Lower leg skin (tissue), 4 donors: ENCODE measurements at regions not wholly inside any gene's neighbourhood (a gene's known extent, or its start where the extent isn't known, plus 50 kb on each side); places are given as distances from the start of the nearest gene placed in this dataset.

Experiments used
- DNase-seq, 2 donors: peaks; one replicate each; pipeline ENCODE4 v3.0.0-alpha.2; 2019; ENCODE audit warnings: low spot score in 2 of 2
- H3K4me3 ChIP-seq: fragments of 200-600 bp; sonication (generic); 2 replicates; pipeline ENCODE4 v1.5.1; 2017; ENCODE audit warnings: mild to moderate bottlenecking, low read depth; ENCODE audit not compliant: poor library complexity, severe bottlenecking
- POLR2A ChIP-seq, 2 donors: fragments of 450-650 bp; IDR thresholded peaks; one replicate each; pipeline ENCODE4 v1.6.1; 2016 to 2017; ENCODE audit warnings: antibody characterized with exemption in 2 of 2, mild to moderate bottlenecking in 1 of 2, moderate library complexity in 1 of 2
- WGBS, 2 donors: methylation state at CpG; one replicate each; pipeline ENCODE4 v1.1.5; 2018; 5-methylcytosine and 5-hydroxymethylcytosine counted together
- intact Hi-C: fragments of 100-400 bp; cut with DNase I; formaldehyde crosslinking; loops from one replicate; pipeline ENCODE4 v1.15.0; 2023; ENCODE audit warnings: low total_unique reads
- TF ChIP-seq, protein P1 (sequence below), 3 donors: fragments of 450-650 bp; IDR thresholded peaks; one replicate each; pipeline ENCODE4 v1.5.1; 2016; ENCODE audit warnings: antibody characterized with exemption in 3 of 3, mild to moderate bottlenecking in 3 of 3, moderate library complexity in 2 of 3

- TF ChIP-seq, protein P1, sequence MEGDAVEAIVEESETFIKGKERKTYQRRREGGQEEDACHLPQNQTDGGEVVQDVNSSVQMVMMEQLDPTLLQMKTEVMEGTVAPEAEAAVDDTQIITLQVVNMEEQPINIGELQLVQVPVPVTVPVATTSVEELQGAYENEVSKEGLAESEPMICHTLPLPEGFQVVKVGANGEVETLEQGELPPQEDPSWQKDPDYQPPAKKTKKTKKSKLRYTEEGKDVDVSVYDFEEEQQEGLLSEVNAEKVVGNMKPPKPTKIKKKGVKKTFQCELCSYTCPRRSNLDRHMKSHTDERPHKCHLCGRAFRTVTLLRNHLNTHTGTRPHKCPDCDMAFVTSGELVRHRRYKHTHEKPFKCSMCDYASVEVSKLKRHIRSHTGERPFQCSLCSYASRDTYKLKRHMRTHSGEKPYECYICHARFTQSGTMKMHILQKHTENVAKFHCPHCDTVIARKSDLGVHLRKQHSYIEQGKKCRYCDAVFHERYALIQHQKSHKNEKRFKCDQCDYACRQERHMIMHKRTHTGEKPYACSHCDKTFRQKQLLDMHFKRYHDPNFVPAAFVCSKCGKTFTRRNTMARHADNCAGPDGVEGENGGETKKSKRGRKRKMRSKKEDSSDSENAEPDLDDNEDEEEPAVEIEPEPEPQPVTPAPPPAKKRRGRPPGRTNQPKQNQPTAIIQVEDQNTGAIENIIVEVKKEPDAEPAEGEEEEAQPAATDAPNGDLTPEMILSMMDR (IDR thresholded peaks at IDR 0.05): no peak
- no peak for TF ChIP-seq POLR2A (IDR thresholded peaks at IDR 0.05)
- no peak for DNase-seq
- no peak overlapping the region for H3K4me3 ChIP-seq
- intact Hi-C loops: no loop called here
- 65 to 74% methylated on average over 1 of the region's 1 CpG for WGBS, 2 donors
These were observed 273.5 kb upstream of the SOX5 start for GRCh38 chr12:24222968-24223367.

- 79 to 91% methylated on average over 2 of the region's 2 CpGs for WGBS, 2 donors
- TF ChIP-seq, protein P1 (IDR thresholded peaks at IDR 0.05): no peak
- intact Hi-C loops: no loop called here
- DNase-seq: no peak
- no peak overlapping the region for H3K4me3 ChIP-seq
These were observed 263.0 kb upstream of the SOX5 start for GRCh38 chr12:24212496-24212895.

DNA sequence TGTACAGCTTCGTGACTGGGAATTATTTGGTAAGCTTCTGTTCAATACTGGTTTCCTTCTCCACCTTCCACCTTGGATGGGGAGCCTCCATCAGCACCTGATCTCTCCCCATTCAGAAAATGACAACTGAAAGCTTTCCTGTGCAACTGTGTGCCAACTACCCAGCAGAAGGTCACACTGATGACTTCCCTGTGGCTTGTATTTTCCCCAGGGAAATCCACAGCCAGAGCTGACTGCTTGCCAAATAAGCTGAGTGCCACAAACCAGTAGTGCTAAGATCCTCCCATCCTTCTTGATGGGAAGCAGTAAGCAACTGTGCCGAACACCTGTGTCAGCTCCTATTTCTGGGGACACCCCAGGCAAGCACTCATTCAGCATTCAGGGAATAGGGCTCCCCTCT lies 257.2 kb upstream of the SOX5 start:
- 61 to 93% methylated on average over 2 of the region's 2 CpGs for WGBS, 2 donors
- TF ChIP-seq POLR2A (IDR thresholded peaks at IDR 0.05): no peak
- TF ChIP-seq, protein P1 (IDR thresholded peaks at IDR 0.05): no peak
- H3K4me3 ChIP-seq: no peak overlapping the region
- intact Hi-C loops: no loop called here
- no peak for DNase-seq

DNA sequence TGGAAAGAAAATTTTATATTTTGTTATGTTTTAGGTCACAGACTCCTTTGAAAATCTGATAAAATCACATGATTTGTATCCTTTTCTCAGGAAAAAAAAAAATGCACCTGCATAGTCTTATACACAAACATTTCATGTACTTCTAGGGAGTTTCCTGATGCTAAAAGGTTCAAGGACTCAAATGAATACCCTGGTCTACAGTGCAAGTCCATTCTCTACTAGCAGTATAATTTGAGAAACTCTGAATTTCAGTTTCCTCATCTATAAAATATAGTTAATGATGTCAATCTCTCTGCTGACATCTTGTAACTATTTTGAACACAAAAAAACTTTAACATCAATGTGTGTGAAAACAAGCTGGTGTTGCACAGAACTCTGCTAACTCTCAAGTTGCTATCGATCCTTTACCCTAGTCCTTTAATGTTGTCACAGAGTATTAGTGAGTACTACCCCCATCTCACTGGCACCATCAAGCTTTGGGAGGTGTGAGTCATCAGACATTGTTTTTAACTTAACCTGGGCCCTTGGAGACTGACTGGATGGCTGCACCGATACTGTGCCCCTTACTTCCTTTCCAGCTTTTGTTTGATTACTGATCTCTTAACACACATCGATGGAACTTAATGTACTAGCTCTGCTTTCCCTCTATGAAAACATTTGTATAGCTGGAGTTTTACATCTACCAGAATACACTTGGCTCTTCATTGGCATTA lies 251.9 kb upstream of the SOX5 start:
- WGBS, 2 donors: 84% methylated on average over 3 of the region's 3 CpGs
- DNase-seq: no peak
- TF ChIP-seq, protein P1 (IDR thresholded peaks at IDR 0.05): no peak
- TF ChIP-seq POLR2A (IDR thresholded peaks at IDR 0.05): no peak
- H3K4me3 ChIP-seq: no peak overlapping the region
- intact Hi-C loops: no loop called here

- TF ChIP-seq, protein P1 (IDR thresholded peaks at IDR 0.05): no peak
- TF ChIP-seq POLR2A (IDR thresholded peaks at IDR 0.05): no peak
- no peak overlapping the region for H3K4me3 ChIP-seq
- intact Hi-C loops: no loop called here
- DNase-seq: no peak
These were observed 250.5 kb upstream of the SOX5 start for GRCh38 chr12:24200010-24200409.
